ENCODE measurements at regions not wholly inside any gene's neighbourhood (a gene's known extent, or its start where the extent isn't known, plus 50 kb on each side); places are given as distances from the start of the nearest gene placed in this dataset.
"Not testable (repeated sequence)": the region's sequence is repeated elsewhere in the genome, so short reads cannot be mapped to it uniquely, and the experiment has no call there.

DNA sequence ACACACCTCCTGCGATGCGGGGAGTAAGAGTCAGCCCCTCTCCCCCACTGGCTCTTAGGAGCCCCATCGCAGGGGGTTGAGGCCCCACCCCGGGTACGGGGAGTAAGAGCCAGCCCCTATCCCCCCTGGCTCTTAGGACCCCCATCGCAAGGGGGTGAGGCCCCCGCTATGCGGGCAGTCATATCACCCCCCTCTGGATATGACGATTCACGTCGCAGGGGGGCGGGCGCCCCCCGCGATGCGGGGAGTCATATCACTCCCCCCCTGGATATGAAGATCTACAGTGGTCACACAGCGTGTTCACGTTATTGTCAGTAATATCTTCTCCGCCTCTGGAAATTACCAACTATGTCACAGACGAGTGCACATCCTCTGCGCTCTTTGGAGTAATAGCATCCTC lies 61.1 kb downstream of the DEFB131A start:
- ATAC-seq, DNase-seq: not testable (repeated sequence)

DNA sequence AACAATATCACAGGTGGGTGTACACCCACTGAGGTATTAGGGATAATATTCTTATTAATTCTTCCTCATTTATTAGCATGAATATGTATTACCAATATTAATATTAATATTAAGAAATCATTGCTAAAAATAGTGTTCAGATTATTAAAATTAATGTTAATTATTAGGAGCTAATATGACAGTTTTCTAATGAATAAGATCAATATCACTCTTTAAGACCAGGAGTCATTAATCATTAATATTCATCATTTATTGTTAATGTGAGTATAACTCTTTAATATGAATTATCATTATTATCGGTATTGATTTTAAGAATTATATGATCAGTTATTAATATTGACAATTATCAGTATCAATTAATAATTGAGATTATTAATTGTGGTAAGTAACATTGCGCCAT lies 62.5 kb downstream of the DEFB131A start:
- DNase-seq, ATAC-seq: not testable (repeated sequence)

DNA sequence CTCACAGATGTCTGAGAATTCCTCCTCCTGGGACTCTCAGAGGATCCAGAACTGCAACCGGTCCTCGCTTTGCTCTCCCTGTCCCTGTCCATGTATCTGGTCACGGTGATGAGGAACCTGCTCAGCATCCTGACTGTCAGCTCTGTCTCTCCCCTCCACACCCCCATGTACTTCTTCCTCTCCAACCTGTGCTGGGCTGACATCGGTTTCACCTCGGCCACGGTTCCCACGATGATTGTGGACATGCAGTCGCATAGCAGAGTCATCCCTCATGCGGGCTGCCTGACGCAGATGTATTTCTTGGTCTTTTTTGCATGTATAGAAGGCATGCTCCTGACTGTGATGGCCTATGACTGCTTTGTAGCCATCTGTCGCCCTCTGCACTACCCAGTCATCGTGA lies 68.7 kb downstream of the DEFB131A start:
- ATAC-seq, result not testable (repeated sequence)

DNA sequence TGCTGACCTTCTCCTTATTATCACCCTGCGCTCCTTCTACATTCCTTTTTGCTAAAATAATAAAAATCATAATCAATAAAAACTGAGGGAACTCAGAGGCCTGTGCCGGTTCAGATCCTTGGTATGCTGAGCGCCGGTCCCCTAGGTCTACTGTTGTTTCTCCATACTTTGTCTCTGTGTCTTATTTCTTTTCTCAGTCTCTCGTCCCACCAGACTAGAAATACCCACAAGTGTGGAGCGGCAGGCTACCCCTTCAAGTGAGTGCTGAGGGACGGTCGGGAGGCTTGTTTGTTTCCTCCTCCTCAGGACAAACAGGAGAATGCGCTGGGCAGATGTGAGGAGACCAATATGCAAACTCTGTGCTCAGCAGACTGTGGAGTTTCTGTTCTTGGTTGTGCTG lies 75.4 kb downstream of the DEFB131A start:
- not testable (repeated sequence) for DNase-seq, ATAC-seq

More for the DNA sequence above, 68.7 kb downstream of the DEFB131A start:
- not testable (repeated sequence) for DNase-seq

GRCh38 chr4:9522903-9523302 lies 78.7 kb downstream of the DEFB131A start:
- ATAC-seq, DNase-seq: not testable (repeated sequence)

- not testable (repeated sequence) for ATAC-seq
Measured at GRCh38 chr4:9524406-9524805, 80.2 kb downstream of the DEFB131A start.

DNA sequence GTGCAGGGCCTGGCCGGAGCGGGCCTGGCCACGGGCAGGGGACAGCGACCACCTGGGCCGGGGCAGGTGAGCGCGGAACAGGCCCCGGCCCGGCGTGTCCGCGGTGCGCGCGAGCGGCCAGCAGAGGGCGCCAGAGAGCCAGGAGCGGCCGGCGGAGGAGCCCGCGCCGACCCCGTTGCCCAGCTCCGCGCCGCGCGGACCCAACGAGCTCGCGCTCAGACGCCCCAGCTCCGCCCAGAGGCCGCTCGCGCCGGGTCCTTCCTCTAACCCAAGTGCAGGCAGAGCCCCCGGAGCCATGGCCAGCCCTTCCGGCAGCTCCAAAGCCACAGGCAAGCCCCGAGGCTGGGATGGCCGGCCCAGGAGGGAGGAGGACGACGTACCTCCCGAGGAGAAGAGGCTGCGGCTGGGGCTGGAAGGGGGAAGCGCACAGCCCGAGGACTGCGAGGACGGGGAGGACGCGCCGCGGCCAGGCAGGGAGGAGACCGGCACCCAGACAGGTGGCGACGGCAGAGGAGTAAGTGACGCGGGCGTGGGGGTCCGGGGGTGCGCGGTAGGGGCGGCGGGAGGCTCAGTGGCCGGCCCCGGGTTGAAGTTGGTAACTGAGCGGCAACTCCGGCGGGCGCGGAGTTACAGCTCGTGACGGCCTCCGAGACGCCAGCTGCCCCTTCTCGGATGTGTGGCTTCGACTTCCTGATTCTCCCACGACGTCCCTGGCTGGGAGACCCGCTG lies 88.1 kb downstream of the DEFB131A start:
- peak; percentile 81 for DNase-seq
- ATAC-seq, result not testable (repeated sequence)

More at GRCh38 chr4:9524406-9524805, 80.2 kb downstream of the DEFB131A start:
- DNase-seq, result not testable (repeated sequence)

- not testable (repeated sequence) for DNase-seq, ATAC-seq
Measured at GRCh38 chr4:9532863-9533192, 88.6 kb downstream of the DEFB131A start.

DNA sequence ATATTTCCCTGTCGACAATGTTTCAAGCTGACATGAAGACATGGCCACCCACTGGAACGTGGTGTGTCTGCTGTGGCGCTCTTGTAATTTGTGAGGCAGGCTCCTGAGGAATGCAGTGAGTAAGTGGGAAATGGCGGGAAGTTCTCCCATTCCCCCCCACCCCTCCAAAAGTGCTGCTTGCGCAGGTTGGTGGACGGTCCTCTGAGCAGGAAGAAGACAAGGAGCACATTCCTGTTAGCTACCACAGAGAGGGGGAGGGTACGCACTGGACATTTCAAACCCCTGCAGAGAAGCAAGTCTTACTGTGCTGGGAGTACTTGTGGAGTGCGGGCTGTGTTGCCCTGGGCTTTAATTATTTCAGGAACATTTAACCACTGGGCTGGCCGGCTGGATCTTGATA lies 92.9 kb downstream of the DEFB131A start:
- ATAC-seq, DNase-seq: not testable (repeated sequence)

DNA sequence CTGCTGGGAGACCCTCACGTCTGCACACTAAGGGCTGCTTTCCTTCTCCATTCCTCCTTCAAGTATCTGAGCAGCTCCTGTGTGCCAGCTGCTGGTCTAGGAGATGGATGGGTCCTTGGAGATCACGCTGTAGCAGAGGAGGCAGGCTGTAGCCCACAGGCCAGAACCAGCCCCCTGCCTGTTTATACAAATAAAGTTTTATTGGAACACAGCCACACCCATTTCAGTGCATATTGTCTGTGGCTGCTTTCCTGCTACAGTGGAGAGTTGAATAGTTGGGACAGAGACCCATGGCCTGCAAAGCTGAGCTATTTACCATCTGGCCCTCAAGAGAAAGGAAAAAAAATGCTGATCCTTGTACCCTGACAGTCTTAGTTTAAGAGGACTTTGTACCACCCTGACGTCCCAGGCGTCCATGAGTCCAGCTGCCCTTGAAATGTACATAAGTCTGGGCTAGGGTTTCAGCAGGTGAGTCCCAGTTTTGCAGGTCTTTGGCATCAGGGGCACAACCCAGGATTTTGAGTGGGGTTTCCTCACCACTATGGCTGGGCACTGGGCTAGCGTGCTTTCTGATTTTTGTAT lies 95.8 kb downstream of the DEFB131A start:
- not testable (repeated sequence) for DNase-seq, ATAC-seq

DNA sequence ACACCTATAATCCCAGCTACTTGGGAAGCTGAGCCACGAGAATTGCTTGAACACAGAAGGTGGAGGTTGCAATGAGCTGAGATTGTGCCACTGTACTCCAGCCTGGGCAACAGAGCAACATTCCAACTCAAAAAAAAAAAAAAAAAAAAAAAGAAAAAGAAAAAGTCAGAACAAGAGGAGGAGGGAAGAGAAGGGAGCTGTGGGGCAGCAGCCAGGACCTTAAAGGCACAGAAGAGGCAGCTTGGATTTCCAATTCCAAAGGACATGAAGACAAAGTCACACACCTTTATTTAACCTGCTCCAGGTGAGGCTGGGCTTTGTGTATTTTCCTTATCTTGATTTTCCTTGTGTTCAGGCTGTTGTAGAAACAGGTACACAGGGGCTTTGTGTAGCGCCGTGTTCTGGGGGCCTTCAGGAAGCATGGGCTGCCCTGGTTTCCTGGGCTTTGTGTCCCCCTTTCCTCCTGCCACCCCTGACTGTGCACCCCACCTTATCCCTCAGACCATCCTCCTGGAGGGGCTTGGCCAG lies 97.2 kb downstream of the DEFB131A start:
- ATAC-seq, DNase-seq: not testable (repeated sequence)

DNA sequence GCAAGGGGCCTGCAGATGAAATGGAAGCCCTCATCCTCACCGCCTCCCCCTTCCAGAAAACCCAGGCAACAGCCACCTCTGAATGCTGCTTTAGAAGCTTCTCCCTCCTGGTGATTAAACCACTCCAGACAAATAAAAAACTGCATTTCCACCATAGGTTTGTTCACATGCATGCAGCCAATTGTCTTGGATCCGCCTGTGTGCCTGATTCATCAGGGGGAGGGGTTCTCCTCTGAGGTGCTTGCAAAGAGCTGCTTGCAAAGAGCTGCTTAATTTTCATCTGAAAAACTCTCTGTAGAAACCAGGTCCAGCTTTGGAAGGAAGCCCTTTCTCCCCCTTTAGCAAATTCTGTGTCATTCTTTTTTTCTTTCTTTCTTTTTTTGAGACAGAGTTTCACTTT lies 100.6 kb downstream of the DEFB131A start:
- not testable (repeated sequence) for ATAC-seq, DNase-seq

- not testable (repeated sequence) for DNase-seq, ATAC-seq
Measured at GRCh38 chr4:9547470-9547869, 103.3 kb downstream of the DEFB131A start.

DNA sequence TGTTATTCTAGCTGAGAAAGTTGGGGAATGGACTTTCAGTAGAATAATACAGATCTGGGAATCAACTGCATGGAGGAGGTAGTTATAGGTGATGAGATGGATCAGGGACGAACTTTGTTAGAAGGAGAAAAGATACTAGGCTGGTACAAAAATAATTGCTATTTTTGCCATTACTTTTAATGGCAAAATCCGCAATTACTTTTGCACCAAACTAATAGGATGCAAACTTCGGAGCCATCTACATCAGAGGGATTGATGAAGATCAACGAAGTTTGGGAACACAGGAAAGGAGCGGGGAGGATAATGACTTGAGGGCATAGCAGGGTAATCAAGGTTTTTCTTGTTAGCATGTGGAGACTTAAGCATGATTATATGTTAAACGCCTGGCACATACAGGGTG lies 111.9 kb downstream of the DEFB131A start:
- ATAC-seq, DNase-seq: not testable (repeated sequence)

- DNase-seq, result peak; percentile 5
- ATAC-seq, result not testable (repeated sequence)
Measured at GRCh38 chr4:9577869-9578268, 133.7 kb downstream of the DEFB131A start.

GRCh38 chr4:9582880-9583279 lies 138.7 kb downstream of the DEFB131A start:
- not testable (repeated sequence) for ATAC-seq, DNase-seq

DNA sequence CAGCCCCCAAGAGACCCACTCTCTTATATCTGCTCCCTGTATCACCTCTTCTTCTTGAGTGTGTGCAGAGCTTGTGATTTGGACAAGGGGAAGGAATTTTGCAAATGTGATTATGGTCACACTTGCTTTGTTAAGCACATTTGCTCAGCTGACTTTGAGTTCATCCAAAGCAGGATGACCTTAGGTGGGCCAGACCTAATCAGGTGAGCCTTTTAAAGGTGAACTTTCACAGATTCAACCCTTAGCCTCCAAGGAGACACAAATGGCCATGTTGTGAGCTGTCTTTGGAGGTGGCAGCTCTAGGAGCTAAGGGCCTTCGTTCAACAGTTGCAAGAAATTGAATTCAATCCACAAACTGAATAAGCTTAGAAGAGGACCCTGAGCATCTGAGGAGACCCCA lies 147.8 kb downstream of the DEFB131A start:
- no peak for DNase-seq
- ATAC-seq, result no peak

DNA sequence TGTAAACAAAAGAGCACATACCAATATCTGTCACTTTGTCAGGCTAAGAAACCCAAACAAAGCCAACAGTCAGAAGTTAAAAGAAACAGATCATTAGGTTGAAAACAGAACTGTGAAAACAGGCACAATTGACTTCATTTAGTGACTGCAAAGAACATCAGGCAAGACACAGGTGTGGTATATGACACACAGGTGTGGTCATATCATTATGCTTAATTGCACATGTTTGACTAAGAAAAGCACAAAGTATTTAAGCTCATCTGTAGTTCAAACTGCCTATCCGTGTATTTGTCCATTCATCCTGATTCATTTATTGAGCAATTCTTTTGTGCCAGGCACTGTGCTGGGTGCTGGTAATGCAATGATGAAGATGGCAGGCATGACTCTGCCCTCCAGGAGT lies 150.7 kb downstream of the DEFB131A start:
- ATAC-seq (no peak), DNase-seq (no peak)

DNA sequence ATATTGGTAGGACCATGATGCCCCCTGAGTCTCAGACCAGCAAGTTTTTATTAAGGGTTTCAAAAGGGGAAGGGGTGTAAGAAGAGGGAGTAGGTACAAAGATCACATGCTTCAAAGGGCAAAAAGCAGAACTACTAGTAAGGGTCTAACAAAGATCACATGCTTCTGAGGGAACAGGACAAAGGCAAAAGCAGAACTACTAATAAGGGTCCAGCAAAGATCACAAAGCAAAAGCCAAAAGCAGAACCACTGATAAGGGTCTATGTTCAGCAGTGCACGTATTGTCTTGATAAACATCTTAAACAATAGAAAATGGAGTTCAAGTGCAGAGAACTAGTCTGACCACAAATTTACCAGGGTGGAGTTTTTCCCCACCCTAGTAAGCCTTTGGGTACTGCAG lies 151.3 kb downstream of the DEFB131A start:
- not testable (repeated sequence) for ATAC-seq, DNase-seq

DNA sequence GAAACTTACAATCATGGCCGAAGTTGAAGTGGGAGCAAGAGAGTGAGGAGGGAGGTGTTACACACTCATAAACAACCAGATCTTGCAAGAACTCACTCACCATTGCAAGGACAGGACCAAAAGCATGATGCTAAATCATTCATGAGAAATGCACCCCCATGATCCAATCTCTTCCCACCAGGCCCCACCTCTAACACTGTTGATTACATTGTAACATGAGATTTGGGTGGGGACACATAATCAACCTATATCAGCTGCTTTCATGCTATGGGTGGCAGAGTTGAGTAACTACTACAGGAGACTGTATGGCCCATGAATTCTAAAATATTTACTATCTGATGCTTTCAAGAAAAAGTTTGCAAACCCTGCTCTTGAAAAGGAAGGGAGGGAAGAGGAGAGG lies 155.1 kb downstream of the DEFB131A start:
- DNase-seq (no peak), ATAC-seq (no peak)

GRCh38 chr4:9600246-9600645 lies 156.0 kb downstream of the DEFB131A start:
- ATAC-seq (no peak), DNase-seq (no peak)

DNA sequence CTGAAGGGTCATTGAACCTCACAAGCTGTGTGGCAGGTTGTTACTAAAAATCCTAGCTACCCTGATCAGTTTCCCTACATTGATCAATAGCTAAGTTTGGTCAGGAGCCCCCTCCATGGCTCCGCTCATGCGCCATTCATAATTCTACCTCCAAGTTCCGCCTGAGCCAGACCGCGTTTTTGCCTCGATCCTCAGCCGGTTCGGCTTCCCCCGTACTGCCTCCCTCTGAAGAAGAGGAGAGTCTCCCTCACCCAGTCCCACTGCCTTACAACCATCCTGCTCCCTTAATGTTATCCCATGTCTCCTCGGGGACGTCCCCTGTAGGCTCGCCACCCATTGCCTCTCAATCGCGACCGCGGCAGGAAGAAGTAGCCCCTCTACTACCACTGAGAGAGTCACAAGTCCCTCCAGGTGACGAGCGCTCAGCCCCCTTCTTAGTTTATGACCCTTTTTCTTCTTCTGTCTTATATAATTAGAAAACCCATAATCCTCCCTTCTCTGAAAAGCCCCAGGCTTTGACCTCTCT lies 158.2 kb downstream of the DEFB131A start:
- ATAC-seq, result no peak
- DNase-seq, result no peak

All from stimulated activated naive CD8-positive, alpha-beta T cell treated with anti-CD3 and anti-CD28 coated beads, Interleukin-15, Interleukin-2, amounts not matched to agents 100 U/mL and 50 U/mL, for 24 hours (primary cell).